Hepatic stellate cell (primary cell): ENCODE measurements at regions not wholly inside any gene's neighbourhood (a gene's known extent, or its start where the extent isn't known, plus 50 kb on each side); places are given as distances from the start of the nearest gene placed in this dataset.

Experiments
- DNase-seq: peaks from one replicate; pipeline ENCODE4 v3.0.0; 2011; ENCODE audit warnings: low spot score

DNA sequence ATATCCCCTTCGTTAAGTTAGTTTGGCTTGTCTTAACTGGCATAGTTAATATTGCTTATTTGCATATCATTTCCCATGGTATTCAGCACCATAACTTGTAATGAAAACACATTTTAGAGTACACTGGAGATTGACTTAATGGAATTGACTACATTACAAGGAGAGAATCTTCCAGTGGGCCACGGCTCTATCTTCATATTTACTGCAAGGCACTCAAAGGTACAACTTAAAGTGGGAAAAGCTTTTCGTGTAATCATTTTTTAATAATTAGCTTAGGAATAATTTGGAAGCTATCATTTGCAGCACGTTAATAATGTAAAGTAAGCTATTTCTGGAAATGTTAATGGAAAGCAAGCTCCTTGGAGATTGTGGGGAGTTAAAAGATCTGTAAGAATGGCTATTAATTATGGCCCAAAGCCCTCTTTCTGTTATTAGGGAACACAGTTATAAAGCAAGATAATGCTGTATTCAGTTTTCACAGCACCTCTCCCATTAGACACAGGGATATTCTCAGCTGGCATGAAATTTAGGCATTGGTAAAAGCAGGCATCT lies 551.5 kb upstream of the RGMA start:
- DNase-seq: no peak

DNA sequence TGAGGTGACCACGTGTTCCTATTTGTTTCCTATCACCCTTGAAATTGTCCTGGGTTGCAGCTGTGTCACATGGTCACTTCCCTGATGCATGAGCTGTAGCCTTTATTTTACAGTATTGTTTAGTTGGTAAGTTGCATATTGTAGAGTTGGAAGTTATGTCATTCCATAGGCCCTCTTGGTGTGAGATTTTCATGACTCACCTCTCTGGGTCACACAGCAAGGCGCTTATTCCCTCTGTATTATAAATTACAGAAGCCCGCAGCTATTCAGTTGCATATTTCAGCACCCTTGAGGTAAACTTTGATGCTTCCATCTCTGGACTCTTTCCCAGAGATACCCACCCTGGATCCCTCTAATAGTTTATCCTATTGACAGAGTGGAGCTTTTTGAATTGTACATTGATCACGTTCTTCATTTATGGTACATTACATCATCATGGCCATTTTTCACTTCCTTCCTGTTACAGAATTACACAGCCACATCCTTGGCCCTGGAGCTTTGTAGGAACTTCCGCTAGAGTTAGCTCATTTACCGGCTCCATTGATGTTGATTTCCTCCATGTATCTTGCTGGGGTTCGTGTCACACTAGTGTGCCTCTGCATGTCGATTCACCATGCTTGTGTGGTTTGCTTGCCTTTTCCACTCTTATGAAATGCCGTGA lies 543.1 kb upstream of the RGMA start:
- no peak for DNase-seq

DNA sequence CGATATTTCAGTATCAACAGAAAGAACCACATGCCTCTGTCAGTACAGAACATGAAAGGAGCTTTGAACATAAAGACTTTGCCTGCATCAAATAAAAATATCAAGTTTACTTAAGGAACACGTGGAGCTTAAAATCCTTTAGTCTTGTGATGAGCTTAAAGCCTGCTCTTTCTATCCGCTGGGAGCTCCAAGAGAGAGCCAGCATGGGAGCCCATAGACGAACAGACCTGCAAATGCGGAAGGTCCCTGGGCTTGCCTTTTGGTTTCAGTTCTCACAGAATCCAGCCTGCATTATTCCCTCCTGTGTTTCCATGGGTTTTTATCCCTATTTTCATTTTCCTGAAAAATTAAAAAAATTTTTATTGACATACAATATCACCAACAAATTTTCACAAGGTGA lies 530.6 kb upstream of the RGMA start:
- no peak for DNase-seq

DNA sequence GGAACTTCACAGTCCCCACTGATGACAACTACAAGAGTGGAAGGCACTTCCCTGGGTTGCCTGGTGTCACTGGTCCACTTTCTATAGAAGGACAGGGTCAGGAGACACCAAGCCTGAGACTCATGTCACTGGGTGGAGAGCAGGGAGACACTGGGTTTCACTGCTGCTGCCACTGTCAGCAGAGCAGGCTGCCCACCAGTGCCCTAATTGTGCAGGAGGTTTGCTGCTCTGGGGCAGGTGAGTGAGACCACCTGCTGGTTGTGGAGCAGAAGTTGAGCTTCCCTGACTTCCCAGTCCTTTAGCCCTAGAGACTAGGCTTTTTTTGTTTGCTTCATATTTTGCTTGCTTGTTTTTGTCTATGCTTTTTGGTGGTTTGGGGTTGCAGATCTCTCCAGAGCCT lies 528.4 kb upstream of the RGMA start:
- no peak for DNase-seq

DNA sequence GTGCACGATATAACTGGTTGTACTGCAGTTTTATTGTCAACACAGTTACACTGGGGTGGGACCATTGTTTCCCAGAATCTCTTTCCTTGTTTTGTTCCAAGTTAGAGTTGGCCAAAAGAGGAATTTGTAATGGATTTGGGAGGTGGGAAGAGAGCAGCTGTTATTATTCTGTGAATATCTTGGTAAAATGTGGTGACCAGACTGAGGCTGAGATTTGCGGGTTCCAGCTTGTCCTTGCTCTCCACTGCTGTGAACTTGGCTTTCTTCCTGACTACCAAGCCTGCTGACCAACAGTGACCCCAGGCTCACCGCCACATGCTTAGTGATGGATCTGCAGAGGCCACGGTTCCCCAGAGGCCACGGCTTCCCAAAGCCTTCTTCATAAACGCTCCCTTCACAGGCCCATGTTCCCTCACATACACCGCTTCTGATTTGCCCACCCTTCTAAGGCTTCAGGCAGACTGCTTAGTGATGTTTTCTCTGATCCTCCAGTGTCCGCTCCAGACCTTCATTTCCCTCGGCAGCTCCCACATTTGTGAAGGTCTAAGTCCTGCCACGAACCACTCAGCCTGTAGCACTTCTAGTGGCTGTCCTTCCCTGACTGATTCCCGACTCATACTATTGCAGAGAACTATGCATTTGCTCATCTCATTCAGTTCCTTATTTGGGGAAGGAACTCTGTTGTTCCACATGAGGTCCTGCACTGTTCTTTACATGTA lies 525.5 kb upstream of the RGMA start:
- DNase-seq: no peak

DNA sequence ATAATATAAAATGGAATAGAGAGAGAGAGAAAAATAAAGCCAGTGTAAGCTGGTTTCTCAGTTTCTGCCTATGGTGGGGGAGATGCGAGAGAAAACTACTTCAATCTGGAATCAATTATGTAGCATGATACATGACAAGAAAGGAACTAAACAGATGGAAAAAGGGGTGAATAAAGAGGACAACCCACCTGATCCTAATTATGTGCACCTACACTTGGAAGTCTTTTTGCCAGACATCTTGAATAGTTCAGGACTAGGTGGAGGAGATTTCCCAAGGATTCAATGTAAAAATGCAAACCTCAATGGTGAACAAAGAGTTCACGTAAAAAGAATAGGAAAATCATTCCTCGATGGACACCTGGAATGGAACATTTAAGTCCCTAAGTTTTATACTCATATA lies 524.4 kb upstream of the RGMA start:
- DNase-seq: no peak

DNA sequence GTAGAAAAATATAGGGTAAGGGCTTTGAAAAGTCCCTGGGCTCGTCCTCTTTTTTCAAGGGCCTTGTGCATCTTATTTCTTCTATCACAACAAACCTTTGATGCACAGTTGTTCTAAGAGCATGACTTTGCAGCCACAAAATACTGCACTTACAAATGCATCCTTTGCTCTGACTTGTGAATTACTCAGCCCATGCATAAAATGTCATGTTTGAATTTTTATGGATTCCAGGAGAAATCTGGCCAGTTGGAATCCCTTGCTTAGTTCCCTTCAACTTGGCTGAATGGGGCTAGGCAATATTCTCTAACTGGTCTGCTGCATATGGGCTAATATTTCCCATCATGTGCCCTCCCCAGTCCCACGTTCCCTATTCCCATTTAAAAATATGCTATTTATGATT lies 523.9 kb upstream of the RGMA start:
- no peak for DNase-seq

DNA sequence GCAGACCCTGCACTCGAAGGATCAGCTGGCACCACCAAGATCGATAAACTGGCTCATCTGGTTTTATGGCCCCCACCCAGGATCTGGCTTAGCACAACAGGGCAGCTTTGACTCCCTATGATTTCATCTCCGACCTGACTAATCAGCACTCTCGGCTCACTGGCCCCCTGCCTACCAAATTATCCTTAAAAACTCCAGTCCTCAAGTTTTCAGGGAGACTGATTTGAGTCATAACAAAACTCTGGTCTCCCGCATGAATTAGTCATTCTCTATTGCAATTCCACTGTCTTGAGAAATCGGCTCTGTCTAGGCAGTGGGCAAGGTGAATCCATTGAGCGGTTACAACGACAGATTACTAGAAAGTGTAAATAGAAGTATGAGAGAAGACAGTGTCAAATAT lies 521.9 kb upstream of the RGMA start:
- DNase-seq: no peak

DNA sequence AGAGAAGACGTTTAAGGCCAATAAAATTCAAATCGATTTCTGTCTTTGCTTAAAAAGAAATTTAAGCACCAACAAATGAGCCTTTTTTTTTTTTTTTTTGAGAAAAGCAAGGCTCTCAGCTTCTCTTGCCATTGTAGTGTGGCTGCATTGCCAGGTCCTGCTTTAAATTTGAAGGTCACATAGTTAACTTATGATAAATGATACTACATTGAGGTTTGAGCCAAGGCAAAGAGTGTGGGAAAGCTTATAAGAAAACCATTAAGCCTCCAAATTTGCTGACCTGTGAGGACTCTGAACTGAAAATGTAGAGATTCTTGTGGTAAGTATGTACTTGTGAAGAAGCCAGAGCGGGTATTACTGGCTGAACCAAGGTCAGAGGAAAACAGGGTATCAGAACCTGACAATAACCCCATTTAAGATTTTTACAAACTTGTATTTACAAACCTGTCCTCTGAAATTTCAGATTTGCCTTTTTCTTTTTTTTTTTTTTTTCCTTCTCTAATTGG lies 519.7 kb upstream of the RGMA start:
- no peak for DNase-seq

DNA sequence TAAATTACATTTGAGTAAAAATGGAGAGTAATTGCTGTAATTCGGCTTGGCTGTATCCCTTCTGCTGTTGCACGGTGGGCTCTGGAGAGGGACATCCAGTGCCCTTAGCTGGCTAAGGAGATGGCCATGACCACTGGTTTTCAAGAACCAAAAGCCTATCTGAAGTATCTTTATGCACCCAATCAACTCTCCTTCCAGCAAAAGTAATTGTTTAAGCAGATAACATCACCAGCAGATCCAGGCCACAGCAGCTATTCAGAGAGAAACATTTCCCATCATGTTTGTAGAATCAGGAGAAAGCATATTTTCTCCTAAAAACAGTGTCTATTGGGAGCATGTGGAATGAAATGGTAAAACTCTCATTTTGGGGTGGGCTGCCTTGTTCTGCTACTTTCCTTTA lies 514.5 kb upstream of the RGMA start:
- no peak for DNase-seq

DNA sequence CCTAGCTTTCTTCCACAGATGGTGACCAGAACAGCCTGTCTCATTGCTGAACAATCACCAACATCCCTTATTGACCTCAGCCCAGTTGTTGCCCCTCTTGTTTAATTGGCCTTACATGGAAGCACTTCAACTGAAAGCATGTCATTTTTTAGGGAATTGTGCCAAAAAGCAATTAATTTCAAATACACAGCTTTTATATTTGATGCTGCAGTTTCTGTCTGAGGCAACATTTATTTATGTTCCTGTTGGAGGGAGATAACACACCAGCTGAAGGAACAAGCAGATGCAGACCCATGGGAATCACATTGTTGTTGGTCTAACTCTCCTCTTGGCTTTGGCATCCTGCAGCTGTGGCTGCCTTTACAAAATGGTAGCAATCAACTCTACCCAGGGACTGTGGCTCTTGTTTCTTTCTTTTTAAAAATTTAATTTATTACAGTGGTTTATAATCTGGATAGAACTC lies 498.1 kb upstream of the RGMA start:
- no peak for DNase-seq

DNA sequence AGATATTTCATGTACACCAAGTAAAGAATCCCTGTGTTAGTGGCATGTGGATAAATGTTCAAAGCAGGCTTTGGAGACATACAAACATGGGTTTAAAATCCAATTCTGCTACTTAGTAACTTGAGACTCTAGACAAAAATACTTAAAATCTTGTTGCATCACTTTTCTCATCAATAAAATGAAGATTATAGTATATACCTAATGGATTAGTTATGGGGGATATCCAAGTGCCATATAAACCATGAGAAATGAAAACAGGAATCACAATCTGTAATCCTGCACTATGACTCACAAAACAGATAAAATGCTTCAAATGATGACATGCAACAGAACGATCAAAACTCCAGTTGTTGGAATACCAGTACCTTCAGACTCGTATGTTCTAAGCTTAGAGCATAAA lies 496.0 kb upstream of the RGMA start:
- no peak for DNase-seq

DNA sequence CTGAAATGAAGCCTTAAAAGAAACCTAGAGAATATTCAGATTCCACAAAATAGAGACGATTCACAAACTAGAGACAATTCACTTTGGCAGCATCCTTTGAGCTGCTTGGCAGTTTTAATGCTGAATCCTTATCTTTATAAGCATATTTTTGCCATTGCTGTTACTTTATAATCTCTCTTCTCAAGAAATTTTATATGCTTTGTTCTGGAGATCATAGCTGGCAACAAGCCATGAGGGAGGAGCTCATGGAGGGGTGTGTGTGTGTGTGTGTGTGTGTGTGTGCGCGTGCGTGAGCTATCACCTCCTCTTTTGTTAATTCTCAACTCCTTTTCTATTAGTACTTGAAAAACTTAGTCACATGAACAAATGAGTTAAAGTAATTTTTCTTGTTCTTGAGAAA lies 495.0 kb upstream of the RGMA start:
- DNase-seq: no peak

DNA sequence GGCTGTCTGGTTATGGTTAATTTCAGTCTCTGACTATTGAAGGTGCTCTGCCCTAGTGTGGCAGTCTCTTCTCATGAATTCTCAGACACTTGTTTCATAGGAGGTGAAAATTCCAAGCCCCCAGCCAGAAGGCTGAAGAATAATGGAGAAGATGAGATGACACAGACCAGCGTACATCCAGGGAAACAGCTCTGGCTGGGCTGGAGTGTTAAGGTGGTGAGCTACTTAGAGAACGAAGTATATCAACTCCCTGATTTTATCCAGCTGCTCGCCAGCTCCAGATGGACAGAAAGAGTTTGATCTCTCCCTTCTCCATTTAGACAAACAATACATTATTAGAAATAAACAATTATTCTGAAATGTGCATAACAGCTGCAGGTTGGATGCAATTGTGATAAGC lies 494.5 kb upstream of the RGMA start:
- DNase-seq: no peak

DNA sequence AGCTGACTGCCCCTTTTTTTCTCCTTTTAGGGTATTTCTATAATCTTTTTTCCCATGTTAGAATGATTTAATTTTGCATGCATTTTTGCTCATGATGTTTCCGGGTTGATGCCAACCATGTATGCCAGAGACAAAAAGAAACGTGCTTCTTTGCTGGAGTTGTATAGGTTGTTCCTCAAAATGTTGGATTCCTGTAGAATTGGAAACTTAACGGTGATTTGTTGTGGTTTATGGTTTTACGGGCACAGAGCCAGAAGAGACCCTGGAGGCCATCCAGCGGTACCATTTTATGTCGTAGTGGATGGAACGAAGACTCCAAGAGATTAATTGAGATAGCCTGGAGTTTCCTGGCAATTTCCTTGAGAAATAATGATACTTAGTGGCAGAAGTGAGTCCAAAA lies 481.5 kb upstream of the RGMA start:
- DNase-seq: no peak

DNA sequence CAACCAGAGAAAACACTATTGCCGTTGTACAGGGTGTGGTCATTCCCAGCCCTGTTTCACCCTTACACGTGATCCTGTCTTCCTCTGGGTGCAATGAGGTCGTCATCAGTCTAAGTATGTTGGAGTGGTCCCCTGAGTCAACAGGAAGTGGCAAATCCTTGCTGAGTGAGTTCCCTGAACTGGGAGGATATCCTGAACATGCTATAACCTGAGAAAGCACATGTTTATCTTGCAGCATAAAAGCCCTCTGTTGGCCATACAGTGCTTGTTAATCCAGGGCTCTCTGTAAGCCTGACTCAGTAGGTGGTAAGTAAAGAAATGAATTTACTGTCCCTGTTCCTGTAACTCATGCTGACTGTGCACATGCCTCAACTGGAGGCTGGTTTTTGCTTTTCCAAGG lies 477.8 kb upstream of the RGMA start:
- no peak for DNase-seq

DNA sequence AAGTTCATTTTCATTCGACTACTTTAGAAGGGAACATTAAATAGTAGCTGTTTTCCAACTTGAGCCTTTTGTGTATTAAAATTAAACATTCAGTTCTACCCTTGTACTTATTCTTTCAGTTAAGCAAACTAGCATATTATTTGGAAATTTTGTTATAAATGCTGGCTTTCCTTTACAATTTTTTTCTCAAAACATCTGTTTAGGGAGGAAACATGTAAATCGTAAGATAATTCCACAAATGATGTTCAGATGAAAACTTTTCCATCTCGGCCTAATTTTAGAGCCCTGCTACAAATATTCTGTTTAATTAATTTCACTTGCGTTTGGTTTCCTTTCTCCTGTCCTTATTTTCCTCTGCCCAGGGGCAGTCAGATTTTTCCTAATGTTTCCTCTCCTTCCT lies 476.2 kb upstream of the RGMA start:
- no peak for DNase-seq

DNA sequence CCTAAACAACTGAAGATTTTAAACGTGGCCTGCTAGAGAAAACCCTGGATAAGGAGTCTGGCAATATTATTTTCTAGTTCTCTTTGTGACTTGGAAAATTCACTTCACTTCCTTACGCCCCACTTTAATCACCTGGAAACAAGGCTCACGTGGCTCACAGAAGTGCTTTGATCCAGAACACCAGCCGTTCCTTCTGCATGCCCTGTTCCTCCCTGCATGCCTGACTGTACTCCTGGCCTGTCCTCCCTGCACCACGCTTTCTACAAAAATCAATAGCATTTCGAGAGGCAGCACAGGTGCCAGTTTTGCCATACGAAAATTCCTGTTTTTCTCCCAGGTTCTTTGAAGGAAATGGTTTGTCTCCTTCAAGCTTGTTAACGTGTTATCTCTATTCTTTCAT lies 474.2 kb upstream of the RGMA start:
- DNase-seq: no peak

DNA sequence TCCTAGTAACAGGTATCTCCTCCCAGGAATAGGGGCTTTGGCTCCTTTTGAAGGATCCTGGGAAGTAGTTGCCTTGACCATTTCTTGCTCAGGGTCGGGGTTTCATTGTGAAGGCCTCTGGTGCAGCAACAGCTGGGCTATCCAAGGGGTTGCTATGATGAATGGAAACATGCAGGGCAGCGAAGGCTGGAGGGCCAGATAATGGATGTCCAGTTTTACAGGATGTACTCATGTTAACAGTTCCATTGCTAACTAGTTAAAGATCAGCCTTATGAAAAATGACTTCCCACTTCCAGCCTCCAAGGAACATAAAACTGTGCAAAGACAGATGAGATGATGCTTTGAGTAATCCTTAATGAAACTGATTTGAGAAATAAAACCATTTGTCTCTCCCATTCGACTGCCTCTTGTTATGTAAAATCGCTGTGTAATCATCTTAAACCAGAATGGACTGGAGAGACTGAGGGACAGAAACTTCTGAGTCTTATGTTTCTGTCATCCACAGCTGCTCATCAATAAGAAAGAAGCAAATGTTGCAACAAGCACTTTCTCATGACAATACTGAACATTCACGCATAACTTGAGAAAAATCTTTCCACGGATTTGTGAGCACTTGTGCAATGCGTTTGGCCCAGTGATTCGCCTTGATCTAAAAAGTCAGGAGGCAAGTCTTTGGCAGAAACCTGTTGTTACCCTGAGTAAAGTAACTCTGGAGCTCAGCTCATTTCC lies 473.5 kb upstream of the RGMA start:
- no peak for DNase-seq

DNA sequence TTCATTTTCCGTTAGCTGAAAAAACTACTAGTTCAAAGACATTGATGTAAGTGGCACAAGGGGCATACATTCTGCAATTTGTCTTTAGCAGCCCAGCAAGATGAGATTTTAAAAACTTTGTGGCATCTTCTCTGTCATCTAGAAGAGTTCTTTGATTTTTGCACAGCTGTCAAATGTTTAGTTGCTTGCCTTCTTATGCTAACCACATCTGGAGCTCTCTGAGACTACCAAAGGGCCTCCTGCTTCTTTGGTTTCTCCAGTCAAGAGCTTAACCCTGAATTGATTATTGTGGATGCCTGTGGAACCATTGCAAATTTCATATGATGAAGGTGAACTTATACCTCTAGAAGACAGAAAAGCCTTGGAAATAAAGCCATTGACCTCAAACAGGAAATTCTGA lies 468.7 kb upstream of the RGMA start:
- no peak for DNase-seq

DNA sequence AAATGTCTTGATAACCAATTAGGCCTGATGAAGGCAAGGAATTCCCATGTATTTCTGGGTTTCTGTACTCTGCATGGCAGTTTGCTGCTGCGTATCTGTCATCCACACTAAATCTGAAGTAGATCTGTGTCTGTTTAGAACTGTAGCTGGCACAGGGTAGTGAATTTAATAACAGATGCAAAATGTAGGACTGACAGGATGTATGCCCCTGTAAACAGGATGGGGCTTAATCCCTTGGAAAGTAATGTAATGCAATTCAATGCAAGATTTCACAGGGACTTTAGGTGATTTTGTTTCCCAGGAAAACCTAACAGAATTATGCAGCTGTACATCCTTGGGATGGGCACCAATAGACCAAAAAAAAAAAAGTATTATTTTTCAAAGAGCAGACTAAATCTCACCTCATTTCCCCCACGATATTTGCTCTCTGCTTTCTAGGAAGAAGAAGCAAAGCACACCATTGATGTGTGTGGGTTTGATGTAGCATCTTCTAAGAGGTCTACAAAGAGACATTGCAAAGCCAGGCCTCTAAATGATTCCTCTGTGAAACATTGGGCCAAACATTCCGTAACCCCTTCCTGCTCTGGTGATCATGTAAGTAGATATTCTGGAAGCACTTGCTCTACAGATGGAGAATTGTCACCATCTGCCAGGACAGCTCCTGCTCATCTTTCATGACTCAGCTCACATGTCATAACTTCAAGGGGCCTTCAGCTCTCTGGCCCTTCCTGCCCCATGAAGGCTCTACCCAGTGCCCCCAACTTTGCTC lies 464.3 kb upstream of the RGMA start:
- no peak for DNase-seq

DNA sequence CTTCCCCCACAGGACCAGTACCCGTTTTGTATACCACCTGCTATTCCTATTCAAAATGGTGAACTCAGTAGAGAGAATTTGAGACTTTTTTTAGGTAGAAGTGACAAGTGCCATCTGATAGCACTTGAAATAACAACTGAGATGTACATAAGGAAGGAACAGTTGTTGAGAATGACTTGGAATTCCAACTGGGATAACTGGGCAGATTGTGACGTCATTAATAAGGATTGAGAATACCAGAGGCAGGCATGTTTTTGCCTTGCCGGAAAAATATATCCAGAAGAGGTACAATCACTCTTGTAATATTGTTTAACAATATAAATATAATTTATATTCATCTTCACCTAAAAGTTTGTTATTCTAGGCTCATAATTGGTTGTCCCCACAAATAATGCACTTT lies 454.1 kb upstream of the RGMA start:
- no peak for DNase-seq
